Peyer's patch (tissue), 4 donors: ENCODE measurements at regions not wholly inside any gene's neighbourhood (a gene's known extent, or its start where the extent isn't known, plus 50 kb on each side); places are given as distances from the start of the nearest gene placed in this dataset.

Experiments
- POLR2A ChIP-seq, 2 donors: fragments of 450-650 bp; IDR thresholded peaks; one replicate each; pipeline ENCODE4 v1.5.1; 2017; ENCODE audit warnings: antibody characterized with exemption in 2 of 2, mild to moderate bottlenecking in 2 of 2, moderate library complexity in 2 of 2
- TF ChIP-seq, protein P1 (sequence below), 6 experiments: fragments of 450-650 bp in 4 of 6; fragments of 200-600 bp in 2 of 6; sonication (generic) in 1 of 6; IDR thresholded peaks; one replicate each; pipeline ENCODE4 v1.5.1; 2017 to 2019; ENCODE audit warnings: antibody characterized with exemption in 6 of 6, mild to moderate bottlenecking in 3 of 6, moderate library complexity in 1 of 6

DNA sequence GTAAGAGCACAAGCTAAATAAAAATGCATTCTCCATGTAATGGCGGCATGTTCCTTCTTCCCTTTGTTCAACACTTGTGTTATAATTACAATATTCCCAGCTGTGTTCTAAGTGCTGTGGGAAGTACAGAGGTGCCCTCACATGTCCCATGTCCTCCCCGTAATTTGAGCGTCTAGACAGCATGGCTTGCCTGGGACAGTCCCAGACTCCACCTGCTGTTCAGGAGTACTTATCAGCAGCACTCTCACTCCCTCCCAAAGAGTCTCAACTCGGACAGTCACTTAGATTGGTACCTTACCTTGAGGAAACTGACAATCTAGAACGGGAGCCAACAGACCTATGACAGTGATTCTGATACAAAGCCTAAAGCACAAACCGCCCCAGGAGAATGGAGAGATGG is 370.5 kb downstream of the EIPR1 start:
- TF ChIP-seq, protein P1, sequence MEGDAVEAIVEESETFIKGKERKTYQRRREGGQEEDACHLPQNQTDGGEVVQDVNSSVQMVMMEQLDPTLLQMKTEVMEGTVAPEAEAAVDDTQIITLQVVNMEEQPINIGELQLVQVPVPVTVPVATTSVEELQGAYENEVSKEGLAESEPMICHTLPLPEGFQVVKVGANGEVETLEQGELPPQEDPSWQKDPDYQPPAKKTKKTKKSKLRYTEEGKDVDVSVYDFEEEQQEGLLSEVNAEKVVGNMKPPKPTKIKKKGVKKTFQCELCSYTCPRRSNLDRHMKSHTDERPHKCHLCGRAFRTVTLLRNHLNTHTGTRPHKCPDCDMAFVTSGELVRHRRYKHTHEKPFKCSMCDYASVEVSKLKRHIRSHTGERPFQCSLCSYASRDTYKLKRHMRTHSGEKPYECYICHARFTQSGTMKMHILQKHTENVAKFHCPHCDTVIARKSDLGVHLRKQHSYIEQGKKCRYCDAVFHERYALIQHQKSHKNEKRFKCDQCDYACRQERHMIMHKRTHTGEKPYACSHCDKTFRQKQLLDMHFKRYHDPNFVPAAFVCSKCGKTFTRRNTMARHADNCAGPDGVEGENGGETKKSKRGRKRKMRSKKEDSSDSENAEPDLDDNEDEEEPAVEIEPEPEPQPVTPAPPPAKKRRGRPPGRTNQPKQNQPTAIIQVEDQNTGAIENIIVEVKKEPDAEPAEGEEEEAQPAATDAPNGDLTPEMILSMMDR (IDR thresholded peaks at IDR 0.05) = no peak
- no peak for TF ChIP-seq POLR2A (IDR thresholded peaks at IDR 0.05)
